Stimulated activated effector memory CD8-positive, alpha-beta T cell treated with anti-CD3 and anti-CD28 coated beads, Interleukin-12 subunit alpha, Interleukin-12 subunit beta, amount 100 ng/mL, for 72 hours (primary cell): ENCODE measurements at regions not wholly inside any gene's neighbourhood (a gene's known extent, or its start where the extent isn't known, plus 50 kb on each side); places are given as distances from the start of the nearest gene placed in this dataset.
"Not testable (repeated sequence)": the region's sequence is repeated elsewhere in the genome, so short reads cannot be mapped to it uniquely, and the experiment has no call there.

Experiments
- ATAC-seq: fragments of 150-1000 bp; cut with Tn5 transposase; 2 replicates; pipeline ENCODE4 v1.10.0; 2021
- DNase-seq, 2 donors: peaks; one replicate each; pipeline ENCODE4 v3.0.0; 2021 to 2022; ENCODE audit warnings: low spot score in 2 of 2
- H3K27ac Mint-ChIP-seq: one replicate; pipeline ENCODE4 v1.8.0; 2022; ENCODE audit warnings: mild to moderate bottlenecking, mixed read lengths
- H3K36me3 Mint-ChIP-seq: one replicate; pipeline ENCODE4 v1.8.0; 2022; ENCODE audit warnings: mild to moderate bottlenecking, mixed read lengths
- H3K4me1 Mint-ChIP-seq: one replicate; pipeline ENCODE4 v1.8.0; 2022; ENCODE audit warnings: mixed read lengths
- H3K4me3 Mint-ChIP-seq: one replicate; pipeline ENCODE4 v1.8.0; 2022; ENCODE audit warnings: mild to moderate bottlenecking, mixed read lengths
- H3K9me3 Mint-ChIP-seq: one replicate; pipeline ENCODE4 v1.8.0; 2022; ENCODE audit warnings: mixed read lengths

DNA sequence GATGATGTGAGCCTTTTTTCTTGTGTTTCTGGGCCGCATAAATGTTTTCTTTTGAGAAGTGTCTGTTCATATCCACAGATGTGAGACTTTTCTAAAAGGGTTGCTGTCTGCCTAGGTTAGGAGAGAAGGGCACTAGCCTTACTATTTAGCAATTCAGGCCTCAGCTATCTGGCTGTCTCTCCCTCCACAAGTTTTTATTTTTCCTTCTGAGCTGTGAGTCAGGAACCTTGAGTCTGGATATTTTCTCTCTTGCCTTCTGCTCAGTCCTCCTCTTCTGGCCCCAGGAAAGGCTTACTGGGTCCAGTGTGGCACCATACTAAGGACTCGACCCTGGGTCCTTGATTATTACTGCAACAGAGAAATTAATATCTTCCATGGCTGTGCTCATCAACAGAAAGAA lies 187.6 kb downstream of the CSNK1G3 start:
- H3K4me1 Mint-ChIP-seq = no peaks in the 10 kb centered on the region
- no peak overlapping the region for H3K27ac Mint-ChIP-seq
- no peak for DNase-seq
- no peak overlapping the region for H3K4me3 Mint-ChIP-seq
- peaks cover 3% of the 10 kb centered on the region for H3K9me3 Mint-ChIP-seq
- no peak for ATAC-seq
- no peaks in the 10 kb centered on the region for H3K36me3 Mint-ChIP-seq

DNA sequence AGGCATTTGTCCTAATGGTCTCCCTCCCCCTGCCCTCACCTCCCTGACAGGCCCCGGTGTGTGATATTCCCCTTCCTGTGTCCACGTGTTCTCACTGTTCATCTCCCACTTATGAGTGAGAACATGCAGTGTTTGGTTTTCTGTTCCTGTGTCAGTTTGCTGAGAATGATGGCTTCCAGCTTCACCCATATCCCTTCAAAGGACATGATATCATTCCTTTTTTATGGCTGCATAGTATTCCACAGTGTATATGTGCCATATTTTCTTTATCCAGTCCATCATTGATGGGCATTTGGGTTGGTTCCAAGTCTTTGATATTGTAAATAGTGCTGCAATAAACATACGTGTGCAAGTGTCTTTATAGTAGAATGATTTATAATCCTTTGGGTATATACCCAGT lies 187.0 kb downstream of the CSNK1G3 start:
- DNase-seq, H3K9me3 Mint-ChIP-seq, H3K4me1 Mint-ChIP-seq, H3K4me3 Mint-ChIP-seq, H3K36me3 Mint-ChIP-seq, H3K27ac Mint-ChIP-seq, ATAC-seq: not testable (repeated sequence)

DNA sequence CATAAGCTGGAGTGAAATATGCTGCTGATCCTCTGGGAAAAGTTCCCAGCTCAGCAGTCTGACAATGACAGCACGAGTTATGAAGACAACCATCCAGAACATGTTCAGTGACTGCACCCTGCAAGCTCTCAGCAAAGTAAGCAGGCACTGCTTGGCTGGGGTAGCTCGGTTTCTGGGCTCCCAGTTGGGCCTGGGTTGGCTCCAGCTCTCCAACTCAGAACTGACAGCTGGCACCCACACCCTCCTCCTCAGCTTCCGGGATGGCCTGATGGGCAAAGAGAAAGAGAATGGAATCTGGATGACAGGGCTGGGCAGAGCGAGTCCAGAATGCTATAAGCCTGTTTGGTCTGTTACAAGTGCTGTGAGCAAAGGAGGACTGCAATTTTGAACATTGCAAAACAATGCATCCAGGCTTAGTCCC lies 185.0 kb downstream of the CSNK1G3 start:
- Mint-ChIP-seq H3K27ac (no peak overlapping the region), H3K36me3 (no peaks in the 10 kb centered on the region), H3K4me1 (no peaks in the 10 kb centered on the region), H3K4me3 (no peak overlapping the region), H3K9me3 (peaks cover 3% of the 10 kb centered on the region)
- ATAC-seq (peak; percentile 21), DNase-seq (no peak)

DNA sequence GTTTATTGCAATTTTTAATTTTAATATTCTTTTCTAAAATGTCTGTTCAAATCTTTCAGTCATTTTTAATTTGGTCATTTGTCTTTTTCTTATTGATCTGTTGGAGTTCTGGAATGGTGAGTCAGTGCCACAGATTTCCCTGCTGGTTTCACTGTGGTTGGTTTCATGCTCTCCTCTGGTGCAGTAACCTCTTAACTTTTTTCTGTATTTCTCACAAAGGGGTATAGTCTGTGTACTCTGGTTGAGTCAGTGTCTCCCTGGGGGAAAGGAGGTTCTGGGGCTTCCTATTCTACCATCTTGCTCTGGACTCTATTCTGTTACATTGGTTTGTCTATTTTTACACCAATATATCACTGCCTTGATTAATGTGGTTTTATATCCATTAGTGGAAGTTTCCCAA lies 178.8 kb downstream of the CSNK1G3 start:
- Mint-ChIP-seq H3K9me3 (peaks cover 4% of the 10 kb centered on the region), H3K36me3 (no peaks in the 10 kb centered on the region), H3K4me1 (no peaks in the 10 kb centered on the region), H3K27ac (no peak overlapping the region), H3K4me3 (no peak overlapping the region)
- ATAC-seq (no peak), DNase-seq (no peak)

DNA sequence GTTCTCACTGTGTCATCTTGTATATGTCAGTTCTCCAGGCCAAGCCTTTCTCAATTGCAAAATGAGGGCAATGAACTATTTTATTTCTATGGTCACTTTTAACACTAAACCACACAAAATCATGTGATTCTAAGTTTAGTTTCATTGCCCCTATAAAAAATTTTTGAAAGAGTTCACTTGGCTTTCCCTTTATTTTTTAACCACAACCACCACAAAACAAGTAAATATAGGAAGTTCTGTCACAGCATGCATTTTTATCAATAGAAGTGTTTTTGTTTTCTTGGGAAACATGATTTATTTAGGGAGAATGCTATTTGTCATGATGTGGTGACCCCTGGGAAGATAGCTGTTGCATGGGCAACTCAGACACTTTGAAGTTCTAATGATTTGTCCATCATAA lies 169.1 kb downstream of the CSNK1G3 start:
- no peaks in the 10 kb centered on the region for H3K36me3 Mint-ChIP-seq
- no peaks in the 10 kb centered on the region for H3K4me1 Mint-ChIP-seq
- H3K27ac Mint-ChIP-seq = no peak overlapping the region
- no peak overlapping the region for H3K4me3 Mint-ChIP-seq
- DNase-seq (no peak), ATAC-seq (no peak)
- H3K9me3 Mint-ChIP-seq = peaks cover 22% of the 10 kb centered on the region

DNA sequence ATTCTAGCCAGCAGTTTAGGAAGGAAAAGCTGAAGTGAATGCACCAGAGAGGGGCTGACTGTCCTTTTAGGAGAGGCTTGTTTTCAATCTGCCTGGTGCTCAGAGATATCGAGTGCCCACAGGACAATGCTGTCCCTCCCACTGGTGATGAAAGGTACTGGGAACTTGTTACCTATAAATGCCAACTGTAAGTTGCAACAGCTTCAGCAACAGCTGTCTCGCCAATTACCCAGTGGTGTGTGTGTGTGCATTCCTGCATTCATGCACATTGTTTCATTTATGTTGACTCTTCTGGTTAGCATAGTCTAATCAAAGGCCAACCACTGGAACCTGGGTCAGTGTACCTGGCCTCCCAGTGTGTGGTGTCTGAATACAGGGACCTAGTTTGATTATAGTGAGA lies 161.1 kb downstream of the CSNK1G3 start:
- H3K4me1 Mint-ChIP-seq = no peaks in the 10 kb centered on the region
- no peak for ATAC-seq
- no peaks in the 10 kb centered on the region for H3K9me3 Mint-ChIP-seq
- no peak overlapping the region for H3K4me3 Mint-ChIP-seq
- no peak for DNase-seq
- H3K36me3 Mint-ChIP-seq = no peaks in the 10 kb centered on the region
- H3K27ac Mint-ChIP-seq = no peak overlapping the region

DNA sequence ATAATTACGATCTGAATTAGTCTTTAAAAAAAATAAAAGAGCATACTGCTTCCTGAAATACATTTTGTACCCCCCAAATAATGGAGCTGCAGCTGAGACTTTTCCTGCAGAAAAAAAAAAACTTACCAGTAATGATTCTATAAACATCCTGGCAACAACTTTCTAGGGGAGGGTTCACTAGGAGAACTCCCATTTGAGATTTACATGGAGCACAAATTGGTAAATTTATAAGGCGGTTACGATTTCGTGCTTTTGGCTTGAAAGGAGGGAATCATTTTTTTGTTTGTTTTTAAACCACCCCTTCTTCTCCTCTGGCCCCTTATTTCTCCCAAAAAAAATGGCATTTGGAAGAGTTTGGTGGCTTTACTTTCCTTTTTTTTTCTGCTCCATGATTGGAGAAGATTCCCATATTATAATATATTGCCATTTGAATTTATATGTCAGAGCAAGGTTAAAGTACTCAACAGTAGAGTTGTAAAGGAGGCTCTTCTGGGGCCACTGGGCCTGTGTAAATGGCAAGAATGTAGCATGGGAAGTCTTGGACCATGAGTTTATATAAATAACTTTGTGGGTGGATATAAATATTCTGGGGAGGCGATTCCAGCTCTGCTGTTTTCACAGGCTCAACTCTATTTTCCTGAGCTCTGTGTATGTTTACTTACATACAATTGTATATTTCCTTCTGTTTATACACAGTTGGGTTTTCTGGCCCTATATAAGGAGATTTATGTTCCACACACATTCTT lies 159.9 kb downstream of the CSNK1G3 start:
- Mint-ChIP-seq H3K9me3 (no peaks in the 10 kb centered on the region), H3K4me1 (no peaks in the 10 kb centered on the region), H3K36me3 (no peaks in the 10 kb centered on the region), H3K27ac (no peak overlapping the region), H3K4me3 (no peak overlapping the region)
- DNase-seq (no peak), ATAC-seq (no peak)

DNA sequence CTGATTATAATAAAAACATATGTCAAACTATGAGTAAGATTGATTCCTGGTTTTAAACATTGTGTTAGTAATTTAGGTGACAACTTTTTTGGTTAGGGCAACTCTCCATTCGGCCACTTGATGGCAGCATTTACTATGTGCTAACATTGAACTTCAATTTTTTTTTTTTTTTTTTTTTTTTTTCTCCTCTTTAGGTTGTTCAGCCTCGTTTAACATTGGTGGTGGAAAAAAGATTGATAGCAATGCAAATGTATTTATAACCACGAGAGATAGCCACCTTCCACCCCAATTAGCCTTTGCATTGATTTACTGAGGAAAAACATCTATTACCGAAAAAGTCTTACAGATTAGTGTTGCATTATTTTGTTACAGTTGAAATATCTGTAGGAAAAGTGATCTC lies 159.1 kb downstream of the CSNK1G3 start:
- Mint-ChIP-seq H3K27ac (no peak overlapping the region), H3K4me1 (no peaks in the 10 kb centered on the region)
- ATAC-seq = peak; percentile 36

More for the DNA sequence above, 159.1 kb downstream of the CSNK1G3 start:
- H3K4me3 Mint-ChIP-seq = no peak overlapping the region
- no peaks in the 10 kb centered on the region for H3K36me3 Mint-ChIP-seq
- H3K9me3 Mint-ChIP-seq = no peaks in the 10 kb centered on the region
- peak in 1 of 2 donors; percentile 54 for DNase-seq
